ENCODE measurements at regions not wholly inside any gene's neighbourhood (a gene's known extent, or its start where the extent isn't known, plus 50 kb on each side); places are given as distances from the start of the nearest gene placed in this dataset.

DNA sequence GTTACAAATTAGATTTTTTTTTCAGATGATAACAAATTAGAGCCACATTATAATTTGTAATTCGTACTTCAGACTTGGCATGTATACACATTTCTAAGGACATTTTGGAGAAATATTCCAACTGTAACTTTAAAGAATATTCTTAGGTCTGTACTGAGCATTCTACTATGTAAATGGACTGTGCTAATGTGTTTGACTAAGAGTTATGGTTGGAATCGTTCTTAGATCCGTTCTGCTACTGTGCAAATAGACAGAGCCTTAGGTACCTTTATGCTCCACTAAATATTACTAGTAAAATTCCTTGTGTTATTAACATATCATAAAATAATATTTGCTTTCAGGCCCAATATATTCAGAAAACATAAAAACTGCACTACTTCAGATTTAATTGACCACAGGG is 1180.0 kb upstream of the TENM3 start:
- TF ChIP-seq ZFX (IDR thresholded peaks at IDR 0.05), result no peak
- TF ChIP-seq, protein P1, sequence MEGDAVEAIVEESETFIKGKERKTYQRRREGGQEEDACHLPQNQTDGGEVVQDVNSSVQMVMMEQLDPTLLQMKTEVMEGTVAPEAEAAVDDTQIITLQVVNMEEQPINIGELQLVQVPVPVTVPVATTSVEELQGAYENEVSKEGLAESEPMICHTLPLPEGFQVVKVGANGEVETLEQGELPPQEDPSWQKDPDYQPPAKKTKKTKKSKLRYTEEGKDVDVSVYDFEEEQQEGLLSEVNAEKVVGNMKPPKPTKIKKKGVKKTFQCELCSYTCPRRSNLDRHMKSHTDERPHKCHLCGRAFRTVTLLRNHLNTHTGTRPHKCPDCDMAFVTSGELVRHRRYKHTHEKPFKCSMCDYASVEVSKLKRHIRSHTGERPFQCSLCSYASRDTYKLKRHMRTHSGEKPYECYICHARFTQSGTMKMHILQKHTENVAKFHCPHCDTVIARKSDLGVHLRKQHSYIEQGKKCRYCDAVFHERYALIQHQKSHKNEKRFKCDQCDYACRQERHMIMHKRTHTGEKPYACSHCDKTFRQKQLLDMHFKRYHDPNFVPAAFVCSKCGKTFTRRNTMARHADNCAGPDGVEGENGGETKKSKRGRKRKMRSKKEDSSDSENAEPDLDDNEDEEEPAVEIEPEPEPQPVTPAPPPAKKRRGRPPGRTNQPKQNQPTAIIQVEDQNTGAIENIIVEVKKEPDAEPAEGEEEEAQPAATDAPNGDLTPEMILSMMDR (conservative IDR thresholded peaks at IDR 0.05), result no peak
- no peak overlapping the region for H3K27ac ChIP-seq

DNA sequence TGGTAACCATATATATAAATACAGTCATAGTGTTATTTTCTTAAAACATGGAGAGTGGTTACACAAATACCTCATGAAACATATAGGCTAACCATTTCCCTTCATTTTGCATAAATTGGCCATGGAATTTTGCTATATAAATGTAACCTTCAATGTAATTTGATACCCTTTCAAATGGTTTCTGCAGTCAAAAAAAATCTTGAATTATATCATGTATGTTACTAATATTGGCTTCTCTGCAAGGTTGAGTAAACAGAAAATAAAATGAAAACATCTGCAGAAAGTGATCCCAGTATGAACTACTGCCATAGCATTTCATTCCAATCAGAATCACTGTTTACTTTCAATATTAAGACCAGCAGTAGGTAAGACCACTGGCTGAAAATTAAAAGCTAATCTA is 1165.9 kb upstream of the TENM3 start:
- TF ChIP-seq ZFX (IDR thresholded peaks at IDR 0.05), result no peak
- TF ChIP-seq, protein P1 (conservative IDR thresholded peaks at IDR 0.05), result no peak
- no peak overlapping the region for H3K27ac ChIP-seq

DNA sequence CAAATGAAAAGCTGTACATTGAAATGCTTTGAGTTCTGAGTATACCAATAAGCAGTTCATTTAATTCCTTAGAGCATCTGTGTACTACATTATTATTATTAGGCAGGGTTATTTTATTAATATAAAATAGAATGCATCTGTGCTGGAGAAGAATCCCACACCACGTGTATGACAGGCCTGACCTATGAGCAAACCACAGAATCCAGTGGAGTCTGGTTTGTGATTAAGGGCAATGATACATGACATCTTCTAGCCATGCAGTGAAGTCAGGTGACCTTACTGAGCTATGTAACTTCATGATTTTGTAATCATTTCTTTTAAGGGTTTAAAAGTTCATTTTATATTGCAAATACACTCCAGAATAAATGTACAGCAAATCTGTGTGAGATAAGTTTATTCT is 1165.0 kb upstream of the TENM3 start:
- no peak overlapping the region for H3K27ac ChIP-seq
- no peak for TF ChIP-seq ZFX (IDR thresholded peaks at IDR 0.05)
- TF ChIP-seq, protein P1 (conservative IDR thresholded peaks at IDR 0.05), result no peak

DNA sequence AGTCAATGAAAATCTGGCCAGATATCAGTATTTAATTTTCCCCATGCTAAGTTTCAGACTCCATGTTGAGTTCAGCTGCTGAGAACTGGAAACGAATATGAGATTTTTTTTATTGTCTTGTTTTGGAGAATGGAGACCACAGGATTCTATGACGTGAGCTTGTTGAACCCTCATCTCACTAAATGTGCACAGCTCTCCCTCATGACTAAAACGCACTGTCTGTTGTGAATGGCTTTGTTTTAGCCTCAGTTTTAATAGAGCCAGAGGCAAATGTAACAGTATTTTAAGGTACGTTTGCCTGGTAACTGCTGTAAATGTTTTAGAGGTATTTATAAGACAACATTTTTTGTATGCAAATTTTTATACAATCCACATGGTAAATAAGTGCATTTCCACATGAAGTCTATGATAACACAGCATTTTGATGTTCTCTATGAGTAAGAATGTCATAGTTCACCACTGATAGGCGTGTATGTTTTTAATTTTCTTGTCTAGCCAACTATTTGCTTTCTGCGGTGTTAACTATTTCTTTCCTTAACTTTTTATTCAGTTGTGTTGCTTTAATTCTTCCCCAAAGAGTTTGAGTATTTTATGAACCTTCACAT is 1159.3 kb upstream of the TENM3 start:
- no peak for TF ChIP-seq ZFX (IDR thresholded peaks at IDR 0.05)
- TF ChIP-seq, protein P1 (conservative IDR thresholded peaks at IDR 0.05), result no peak
- H3K27ac ChIP-seq, result no peak overlapping the region

DNA sequence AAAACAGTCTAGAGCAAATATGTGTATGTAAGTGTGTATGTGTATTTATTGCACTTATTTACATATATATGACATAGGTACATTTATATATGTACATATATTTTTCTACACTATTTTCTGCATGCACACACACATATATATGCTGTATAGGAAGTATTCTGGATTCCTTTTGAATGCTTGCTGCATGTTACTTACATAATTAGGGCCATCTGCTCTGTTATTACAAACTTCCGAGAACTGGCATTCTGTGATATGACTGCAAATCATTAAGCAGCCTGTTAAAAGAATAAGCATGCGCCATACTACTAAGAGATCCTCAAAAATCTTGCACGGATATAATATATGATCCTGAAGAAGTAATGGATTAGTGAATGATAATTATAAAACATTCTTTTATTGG is 1157.6 kb upstream of the TENM3 start:
- H3K27ac ChIP-seq, result no peak overlapping the region
- no peak for TF ChIP-seq ZFX (IDR thresholded peaks at IDR 0.05)
- TF ChIP-seq, protein P1 (conservative IDR thresholded peaks at IDR 0.05), result no peak

DNA sequence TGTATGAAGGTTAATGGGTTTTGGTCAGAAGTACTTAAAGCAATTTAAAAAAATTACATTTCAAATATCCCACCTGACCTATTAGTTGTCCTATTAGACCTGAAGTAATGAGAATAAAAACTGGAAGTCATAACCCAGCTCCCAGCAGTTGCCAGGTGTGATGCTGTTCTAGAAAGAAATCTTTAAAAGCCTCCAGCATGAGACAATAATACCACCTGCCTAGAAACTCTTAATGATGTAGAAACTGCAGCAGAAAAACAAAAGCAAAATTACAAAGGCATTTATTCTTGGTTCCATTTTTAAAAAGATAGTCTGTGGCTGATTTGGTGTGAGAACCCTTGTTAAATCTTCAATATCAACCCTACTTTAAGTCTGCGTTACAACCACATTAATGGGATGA is 1137.7 kb upstream of the TENM3 start:
- H3K27ac ChIP-seq, result no peak overlapping the region
- TF ChIP-seq ZFX (IDR thresholded peaks at IDR 0.05), result no peak
- TF ChIP-seq, protein P1 (conservative IDR thresholded peaks at IDR 0.05), result no peak

DNA sequence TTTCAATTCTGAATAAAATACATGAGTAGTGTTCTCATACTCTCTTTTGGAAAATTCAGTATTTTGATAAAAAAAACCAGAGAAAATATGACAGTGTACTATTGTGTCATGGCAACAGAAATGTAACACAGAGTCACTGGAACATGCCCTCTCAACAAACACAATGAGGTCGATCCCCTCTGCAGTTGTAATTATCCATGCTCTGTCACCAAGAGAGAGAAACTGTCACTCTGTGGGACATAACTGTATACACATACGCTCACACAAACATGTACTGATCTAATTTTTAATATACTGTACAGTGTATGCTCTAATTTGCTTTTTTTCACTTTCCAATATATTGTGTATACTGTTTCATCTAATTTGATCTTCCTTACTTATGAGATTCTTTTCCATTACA is 1136.8 kb upstream of the TENM3 start:
- TF ChIP-seq ZFX (IDR thresholded peaks at IDR 0.05), result no peak
- TF ChIP-seq, protein P1 (conservative IDR thresholded peaks at IDR 0.05), result no peak
- H3K27ac ChIP-seq, result no peak overlapping the region

Measured in C4-2B (cell line).